ENCODE measurements at regions not wholly inside any gene's neighbourhood (a gene's known extent, or its start where the extent isn't known, plus 50 kb on each side); places are given as distances from the start of the nearest gene placed in this dataset.
"Not testable (repeated sequence)": the region's sequence is repeated elsewhere in the genome, so short reads cannot be mapped to it uniquely, and the experiment has no call there.

DNA sequence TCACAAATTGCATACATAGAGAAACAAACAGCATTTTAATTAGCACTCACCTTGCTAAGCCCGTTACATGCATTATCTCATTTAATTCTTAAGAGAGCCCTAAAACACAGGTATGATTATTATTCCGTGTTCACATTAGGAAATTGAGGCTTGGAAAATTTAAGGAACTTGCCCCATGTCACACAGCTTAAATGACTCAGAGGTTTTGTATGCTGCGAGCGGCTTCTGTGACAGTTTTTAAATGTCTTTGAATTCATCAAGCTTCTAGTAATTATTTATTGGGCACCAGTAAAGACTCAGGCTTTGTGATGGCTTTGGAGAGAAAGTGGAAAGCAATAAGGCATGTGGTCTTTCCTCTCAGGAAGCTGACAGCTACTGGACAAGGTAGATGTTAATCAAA is 166.7 kb upstream of the THBS1 start:
- DNase-seq: no peak

DNA sequence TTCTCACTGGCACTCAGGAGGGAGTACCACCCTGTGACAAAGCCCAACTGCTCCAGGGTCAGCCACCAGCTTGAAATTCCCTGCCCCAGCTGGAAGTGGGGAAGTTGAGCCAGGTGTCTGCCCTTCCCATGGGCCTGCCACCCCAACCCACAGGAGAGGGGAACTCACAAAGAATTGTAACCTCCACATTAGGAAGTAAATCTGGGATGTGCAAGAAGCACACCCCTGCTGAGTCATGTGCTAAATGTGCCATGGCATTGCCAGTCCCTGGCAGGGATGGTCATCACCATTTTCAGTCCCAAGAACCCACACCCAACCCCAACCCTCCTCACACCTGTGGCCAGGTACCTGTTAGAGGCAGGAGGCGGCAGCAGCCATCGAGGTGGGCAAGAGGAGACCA is 165.2 kb upstream of the THBS1 start:
- no peak for DNase-seq

DNA sequence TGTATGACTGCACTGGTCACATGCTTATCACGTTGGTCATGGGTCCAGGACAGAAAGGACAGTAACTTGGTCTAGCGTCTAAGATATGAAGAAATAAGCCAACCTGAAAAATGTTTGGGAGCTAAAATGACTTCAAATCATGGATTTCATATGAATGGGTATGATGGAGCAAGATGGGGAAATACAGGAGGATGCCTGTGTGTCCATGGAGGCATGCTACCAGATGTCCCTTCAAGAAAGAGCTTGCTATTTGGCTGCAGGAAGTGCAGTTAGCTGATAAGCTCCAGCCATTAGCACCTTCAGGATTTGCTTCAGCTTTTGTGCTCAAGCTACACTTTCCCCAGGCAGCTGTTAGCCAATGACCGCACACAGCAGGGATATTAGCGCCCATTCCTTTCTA is 164.6 kb upstream of the THBS1 start:
- no peak for DNase-seq

- DNase-seq: no peak
These were observed 163.3 kb upstream of the THBS1 start for GRCh38 chr15:39417366-39418134.

DNA sequence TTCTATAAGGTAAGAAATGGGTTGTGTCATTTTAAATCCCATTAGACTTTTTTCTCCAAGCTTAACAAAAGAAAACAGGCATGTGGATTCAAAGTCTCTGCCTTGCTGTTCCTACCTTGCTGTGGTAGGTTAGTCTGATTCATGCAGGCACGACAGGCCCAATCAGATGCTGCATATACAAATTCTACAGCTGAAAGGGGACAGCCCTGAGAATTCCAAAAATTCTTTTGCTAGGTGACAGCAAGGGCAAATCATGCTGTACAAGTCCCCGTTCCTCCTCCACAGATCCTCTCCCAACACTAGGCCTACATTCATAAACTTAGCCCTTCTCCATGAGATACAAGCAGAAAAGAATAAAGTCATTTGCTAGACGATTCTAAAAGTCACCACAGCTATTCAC is 161.2 kb upstream of the THBS1 start:
- no peak for DNase-seq

GRCh38 chr15:39420123-39420852 is 160.6 kb upstream of the THBS1 start:
- peak; percentile 4 for DNase-seq

- DNase-seq: not testable (repeated sequence)
These were observed 160.1 kb upstream of the THBS1 start for GRCh38 chr15:39420853-39421192.

DNA sequence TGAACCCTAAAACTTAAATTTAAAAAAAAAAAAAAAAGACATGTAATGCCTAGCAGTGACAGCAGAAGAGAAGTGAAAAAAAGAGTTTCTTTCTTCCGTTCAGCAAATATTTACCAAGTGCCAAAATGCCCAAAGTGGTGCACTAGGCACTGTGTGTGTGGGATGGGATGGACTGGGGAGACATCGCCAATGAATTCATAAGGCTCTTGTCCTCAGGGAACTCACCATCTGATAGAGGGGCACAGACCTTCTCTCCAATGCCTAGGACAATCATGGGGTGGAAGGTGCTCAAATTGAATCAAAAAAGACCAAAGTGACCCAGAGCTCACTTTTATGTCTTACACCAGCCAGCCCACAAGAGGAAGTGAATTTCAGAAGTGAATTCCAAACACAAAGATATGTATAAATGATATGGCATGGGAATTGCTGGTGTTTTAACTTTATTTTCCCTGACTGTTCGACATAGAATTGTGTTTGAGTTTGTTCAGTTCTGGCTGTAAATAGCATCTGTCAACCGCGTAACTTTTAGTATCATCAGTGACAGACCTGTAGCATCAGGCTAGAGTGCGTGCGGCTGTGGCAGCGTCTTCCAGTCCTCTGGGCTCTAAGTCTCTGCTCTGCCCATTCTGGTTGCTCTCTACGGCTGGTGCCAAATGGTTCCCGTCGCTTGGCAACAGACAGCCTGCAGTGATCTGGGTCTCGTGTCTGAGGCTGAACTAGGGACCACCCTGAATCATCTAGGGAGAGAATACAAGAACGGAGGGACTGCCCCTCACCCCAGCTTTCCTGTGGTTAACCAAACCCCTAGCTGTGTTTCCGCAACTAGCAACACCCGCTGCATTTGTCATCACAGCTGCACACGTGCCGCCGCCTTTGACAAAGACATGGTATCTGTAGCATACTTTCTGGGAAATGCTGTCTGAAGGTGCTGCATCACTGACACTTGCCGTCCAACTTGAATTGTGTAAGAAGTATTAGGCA is 154.0 kb upstream of the THBS1 start:
- DNase-seq: no peak

GRCh38 chr15:39427705-39428104 is 153.2 kb upstream of the THBS1 start:
- no peak for DNase-seq

DNA sequence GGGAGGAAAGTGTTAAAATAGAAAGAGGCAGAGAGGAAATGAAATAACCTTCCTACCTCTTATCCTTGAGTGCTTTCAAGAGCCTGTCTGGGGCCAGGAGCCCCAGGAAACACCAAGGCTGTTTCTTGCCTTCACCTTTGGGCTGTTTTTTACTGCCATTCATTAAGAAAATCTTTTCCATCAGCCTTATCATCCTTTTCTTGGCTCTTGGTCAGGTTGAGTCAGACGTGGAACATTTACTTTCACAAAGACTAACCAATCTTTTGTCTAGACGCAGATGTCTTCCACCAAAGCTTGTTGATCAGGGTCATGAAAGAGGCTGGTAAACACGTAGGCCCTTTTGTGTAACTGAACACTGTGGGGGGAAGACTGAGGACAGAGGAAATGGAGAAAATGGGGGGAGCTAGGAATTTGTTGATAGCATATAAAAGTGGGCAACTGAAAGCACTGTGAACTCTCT is 151.0 kb upstream of the THBS1 start:
- DNase-seq: no peak

GRCh38 chr15:39430389-39430788 is 150.5 kb upstream of the THBS1 start:
- DNase-seq: no peak

DNA sequence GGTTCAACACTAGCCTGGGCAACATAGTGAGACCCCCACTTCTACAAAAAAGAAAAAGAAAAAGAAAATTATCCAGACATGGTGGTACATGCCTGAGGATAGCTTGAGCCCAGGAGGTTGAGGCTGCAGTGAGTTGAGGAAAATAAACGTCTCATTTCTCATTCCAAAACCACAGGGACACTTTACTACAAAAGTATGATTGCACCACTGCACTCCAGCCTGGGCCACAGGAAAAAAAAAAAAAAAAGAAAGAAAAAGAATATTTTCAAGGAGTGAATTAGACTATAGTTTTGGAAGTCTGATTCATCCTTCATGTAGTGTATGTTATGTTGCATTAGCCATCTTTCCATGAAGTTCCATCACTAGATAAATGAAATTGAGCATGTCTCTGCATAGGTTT is 149.5 kb upstream of the THBS1 start:
- no peak for DNase-seq

GRCh38 chr15:39432026-39432425 is 148.9 kb upstream of the THBS1 start:
- DNase-seq: no peak

DNA sequence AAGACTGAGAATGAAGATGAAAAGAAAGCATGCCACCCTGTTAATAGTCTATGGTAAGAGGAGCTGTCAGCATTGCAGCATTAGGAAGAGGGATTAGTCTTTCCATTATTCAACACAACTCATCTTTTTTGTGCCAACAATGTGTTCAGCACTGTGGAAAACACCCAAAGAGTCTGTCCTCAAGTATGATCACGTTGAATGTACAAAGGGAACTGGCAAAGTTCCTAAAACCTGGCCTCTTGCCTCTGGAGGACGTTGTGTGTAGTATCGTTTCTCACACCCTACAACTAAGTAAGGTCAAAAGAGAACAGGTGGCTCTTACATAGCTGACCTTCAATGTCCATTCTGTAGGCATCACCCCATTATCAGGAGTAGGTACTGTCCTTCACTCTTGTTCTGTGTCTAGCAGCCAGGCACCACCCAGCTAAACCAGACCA is 147.9 kb upstream of the THBS1 start:
- no peak for DNase-seq

DNA sequence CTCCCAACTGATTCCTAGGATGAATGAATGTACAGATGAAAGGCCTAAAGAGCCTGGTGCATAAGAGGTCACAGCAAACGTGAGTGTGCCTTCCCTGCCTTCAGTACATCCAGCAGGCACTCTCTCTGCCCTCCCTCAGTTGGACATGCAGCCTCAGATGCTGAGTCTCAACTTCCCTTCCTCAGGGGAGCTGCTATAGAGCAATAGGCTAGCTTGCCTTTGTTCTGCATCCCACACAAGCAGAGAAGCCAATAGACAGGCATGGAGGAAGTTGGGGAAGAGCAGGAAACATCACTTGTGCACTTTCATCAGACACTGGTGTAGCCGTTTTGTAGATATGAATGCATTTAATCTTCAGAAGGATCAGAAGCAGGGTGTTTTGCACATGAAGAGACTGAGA is 147.5 kb upstream of the THBS1 start:
- DNase-seq: no peak

DNA sequence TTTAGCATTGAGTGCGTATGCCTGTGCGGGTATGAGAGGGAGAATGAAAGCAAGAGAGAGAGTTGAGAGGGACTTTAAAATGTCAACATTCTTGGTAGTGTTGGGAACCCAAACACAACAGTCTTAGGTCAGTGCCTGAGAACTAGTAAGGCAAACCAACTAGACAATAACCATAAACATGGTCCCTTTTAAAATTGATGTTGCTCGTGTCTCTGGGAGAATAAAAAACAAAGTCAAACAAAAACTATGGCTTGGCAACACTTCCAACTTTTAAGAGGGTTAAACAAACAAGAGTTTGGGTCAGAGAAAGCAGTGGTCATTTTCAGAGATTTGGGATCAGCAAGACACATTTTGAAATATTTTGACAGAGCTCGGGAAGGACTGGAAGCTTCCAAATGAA is 146.7 kb upstream of the THBS1 start:
- no peak for DNase-seq

GRCh38 chr15:39434751-39435238 is 146.1 kb upstream of the THBS1 start:
- DNase-seq: no peak

DNA sequence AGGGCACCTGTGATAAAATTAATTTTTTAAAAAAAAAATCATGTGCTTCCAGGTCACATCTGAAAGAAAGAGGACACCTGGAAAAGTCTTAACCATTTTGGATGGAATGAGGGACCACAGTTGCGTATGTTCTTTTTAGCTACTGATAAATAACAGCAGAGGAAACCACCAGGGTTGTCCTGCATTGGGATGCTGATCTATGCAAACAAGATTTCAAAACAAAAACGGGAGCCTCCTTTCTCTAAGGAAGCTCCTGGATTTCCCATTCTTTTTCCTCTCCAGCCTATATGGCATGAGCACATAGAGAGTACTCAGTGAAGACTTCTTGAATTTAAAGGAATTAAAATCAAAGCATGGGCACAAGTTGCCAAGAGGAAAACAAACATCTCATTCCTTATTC is 145.6 kb upstream of the THBS1 start:
- DNase-seq: no peak

DNA sequence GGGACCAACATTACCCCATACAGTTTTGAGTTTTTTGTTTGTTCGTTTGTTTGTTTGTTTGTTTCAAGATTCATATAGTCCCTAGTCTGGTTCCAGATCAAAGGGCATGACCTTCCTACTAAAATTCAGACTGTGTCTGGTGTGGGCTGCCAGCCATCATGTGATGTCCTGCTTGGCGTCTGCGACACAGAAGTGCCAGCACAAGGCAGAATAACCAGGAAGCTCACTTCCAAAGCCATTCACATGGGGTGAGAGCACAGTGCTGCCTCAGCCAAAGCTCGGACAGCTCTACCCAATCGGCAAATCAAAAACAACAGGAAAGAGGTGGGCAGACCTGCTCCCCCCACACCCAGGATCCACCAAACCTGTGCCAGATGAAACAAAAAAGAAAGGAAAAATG is 142.6 kb upstream of the THBS1 start:
- DNase-seq: no peak

GRCh38 chr15:39438799-39439592 is 141.9 kb upstream of the THBS1 start:
- no peak for DNase-seq

DNA sequence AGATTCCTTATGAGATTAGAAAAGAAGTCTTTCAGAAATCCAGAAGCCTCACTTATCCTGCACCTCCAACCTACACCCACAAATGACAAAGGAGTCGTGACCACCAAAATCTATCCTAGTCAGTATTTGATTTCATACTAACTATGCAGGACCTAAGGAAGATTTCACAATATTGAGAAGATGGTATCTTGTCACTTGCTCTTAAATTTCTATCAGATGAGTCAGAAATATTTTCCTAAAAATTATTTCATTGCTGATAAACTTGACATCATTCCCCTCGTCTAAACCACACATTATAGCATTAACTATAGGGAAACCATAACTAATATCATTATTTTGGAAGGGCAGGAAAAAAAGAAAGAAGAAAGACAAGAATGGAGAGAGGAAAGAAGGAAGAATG is 138.0 kb upstream of the THBS1 start:
- no peak for DNase-seq

- no peak for DNase-seq
These were observed 137.1 kb upstream of the THBS1 start for GRCh38 chr15:39443659-39444219.
